GM21737 (cell line): ENCODE measurements at regions not wholly inside any gene's neighbourhood (a gene's known extent, or its start where the extent isn't known, plus 50 kb on each side); places are given as distances from the start of the nearest gene placed in this dataset.
A peak's percentile ranks its signal among the peaks of the same experiment; 100 is the strongest.

Source experiments
- ATAC-seq: cut with Tn5 transposase; IDR thresholded peaks from one replicate; pipeline ENCODE4 v1.9.1; 2021; ENCODE audit warnings: mild to moderate bottlenecking, moderate library complexity; ENCODE audit not compliant: unreplicated experiment

DNA sequence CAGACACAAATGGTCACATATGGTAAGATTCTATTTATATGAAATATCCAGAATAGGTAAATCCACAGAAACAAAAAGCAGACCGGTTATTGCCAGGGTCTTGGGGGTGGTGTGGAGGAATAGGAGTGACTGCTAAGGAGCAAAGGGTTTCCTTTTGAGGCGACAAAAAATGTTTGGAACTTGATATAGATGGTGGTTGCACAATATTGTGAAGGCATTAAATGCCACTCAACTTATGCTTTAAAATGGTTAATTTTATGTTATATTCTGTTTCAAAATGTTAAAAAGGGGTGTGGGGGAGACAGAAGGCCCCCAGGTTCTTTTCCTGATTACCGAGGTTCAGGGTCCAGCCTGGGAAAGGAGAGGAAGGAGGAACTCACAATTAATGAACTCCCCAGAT lies 304.4 kb downstream of the RRAGC start:
- no peak for ATAC-seq

DNA sequence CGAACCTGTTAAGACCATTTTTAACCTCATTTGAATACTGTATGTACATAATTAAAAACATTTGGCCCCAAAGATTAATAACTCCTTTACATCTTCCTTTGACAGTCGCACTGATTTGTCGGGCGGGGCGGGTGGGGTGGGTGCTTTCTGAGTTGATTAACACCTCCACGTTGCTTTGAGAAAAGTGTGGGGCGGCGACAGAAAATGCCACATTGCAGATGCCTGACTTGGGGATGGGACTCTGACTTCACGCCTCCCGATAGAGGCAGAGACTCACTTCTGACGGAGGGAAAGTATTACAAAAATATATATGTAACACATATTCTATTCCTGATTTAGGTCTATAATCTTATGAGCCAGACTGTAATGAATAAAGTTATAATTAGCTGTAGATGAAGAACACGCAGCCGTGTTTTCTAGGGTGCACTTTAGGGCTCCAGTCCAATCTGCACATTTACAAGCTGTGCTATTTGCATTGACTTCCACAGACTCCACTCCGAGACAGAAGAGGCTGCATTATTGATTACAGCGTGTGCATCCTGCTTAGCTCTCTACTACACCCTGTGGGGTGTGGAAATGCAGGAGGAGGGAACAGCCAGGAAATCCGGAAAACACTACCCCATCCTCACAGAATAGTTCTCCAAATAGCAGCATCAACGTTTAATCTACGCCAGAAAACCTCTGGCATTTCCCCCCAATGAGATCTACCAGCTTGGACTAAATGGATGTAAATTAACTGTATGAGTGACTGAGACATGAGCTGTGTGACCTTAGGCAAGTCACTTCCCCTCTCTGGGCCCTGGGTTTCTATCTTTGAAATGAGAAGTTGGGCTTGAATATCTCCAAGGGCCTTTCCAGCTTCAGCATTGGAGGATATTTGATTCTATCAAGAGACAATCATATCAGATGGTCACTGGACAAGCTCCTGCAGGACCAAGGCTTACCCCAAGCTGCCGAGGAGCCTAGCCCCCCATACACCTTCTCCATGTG lies 308.0 kb downstream of the RRAGC start:
- ATAC-seq = no peak

DNA sequence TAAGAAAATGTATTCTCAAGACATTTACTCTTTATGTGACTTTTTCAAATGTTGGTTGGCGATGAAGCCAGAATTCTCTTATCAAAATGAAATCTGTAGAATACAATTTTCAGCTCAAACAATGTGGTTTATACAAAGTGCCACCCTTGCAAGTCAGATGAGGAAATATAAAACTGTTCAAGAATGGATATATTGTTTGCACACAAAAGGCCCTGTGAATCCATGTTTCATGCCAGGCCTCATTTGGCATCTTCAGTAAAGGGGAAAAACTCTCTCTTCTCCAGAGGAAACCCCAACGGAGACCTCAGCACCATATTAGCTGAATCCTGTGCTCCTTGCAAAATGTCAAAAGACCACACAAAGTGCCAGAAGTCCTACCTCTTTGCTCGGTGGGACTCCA lies 310.4 kb downstream of the RRAGC start:
- no peak for ATAC-seq

DNA sequence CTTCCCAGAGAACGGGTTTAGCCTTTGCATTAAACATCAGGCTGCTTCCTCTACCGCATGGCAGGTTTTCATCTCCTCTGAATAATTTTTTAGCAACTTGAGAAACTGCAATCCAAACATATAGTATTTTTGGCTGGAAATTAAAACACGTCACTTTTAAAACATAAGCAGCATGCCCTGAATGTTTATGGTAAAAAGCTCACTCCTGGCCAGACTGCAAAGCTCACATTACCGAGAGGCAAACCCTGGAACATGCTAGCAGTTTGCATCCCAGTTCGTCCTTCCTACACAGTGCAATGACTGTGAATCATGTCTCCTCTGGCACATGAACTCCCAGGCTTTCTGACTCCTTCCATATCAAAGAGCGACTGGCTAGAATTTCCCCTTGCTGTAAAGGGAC lies 312.3 kb downstream of the RRAGC start:
- no peak for ATAC-seq

DNA sequence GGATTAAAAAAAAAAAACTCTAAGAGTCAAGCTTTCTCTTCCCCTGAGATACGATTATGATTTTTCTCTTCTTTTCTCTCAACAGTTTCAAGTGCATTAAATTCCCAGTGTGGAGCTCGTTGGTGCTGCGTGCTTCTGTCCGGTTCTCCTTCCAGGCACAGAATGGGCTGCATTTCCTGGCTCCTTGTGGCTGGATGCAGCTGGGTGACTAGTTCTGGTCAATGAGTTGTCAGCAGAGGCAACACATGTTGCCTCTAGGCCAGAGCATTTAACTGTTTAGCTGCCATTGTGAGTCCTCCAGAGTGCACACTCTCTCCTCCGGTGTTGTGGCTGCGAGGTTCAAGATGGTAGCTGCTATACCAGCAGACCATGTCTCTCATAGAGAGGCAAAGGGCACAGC lies 312.9 kb downstream of the RRAGC start:
- ATAC-seq = no peak

DNA sequence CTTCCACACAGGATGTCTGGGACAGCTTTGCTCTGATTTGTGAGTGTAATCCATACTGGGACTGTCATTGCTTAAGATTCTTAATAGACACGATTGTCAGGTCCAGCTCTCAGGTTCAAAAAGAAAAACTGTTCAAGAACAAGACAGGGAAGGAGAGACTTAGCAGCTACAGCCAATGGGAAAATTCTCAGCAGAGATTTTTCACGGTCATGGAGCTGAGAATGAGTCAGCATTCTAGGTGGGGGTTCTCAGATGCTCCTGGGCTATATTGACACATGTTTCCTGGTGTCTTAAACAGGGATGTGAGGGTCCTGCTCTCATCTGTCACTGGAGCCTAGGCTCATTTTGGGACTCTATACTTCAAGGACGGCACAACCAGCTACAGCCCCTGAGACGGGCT lies 318.3 kb downstream of the RRAGC start:
- no peak for ATAC-seq

DNA sequence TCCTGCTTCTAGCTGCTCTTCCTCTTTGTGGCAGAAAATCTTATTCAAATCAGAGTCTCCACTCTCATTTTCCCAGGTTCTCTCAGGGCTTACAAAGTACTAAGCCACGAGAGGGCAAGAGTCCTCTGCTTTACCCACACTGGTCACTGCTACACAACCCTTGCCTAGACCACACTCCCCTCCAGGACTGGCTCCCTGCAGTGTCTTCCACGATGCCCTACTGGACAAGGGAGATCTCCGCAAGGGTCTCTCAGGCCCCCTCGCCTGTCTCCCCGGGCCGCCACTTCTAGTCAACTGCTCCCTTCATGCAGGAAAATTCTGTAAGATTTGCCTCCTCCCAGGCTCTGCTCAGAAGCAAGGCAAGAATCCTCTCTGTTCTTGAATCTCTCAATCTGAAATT lies 319.6 kb downstream of the RRAGC start:
- ATAC-seq = no peak

DNA sequence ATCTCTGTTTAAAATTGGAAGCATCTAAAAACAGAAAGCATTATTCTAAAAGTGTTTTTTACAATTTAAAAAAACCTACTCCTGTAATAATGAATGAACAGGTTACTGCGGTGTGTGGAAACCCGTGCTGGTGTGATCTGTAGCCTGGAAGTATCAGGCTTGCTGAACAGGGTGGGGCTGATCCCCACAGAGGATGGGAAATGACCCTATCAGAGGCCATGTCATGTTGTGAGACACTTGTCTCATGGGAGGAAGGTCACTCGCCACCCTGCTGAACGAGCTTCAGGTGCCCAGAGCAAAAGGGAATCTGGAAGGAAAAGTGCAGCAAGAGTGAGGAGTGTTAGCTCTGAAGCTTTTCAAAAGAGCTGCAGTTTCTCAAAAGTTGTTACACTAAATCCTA lies 320.7 kb downstream of the RRAGC start:
- no peak for ATAC-seq

DNA sequence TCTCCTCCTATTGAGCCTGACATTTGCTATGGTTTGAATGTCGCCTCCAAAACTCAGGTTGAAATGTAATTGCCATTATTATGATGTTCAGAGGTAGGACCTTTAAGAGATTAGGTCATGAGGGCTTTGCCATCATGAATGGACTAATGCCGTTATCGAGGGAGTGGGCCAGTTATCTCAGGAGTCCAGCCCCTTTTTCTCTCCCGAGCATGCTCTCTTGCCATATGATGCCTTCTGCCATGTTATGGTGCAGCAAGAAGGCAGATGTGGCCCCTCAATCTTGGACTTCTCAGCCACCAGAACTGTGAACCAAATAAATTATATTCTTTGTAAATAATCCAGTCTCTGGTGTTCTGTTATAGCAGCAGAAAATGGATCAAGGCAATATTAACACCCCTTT lies 323.5 kb downstream of the RRAGC start:
- no peak for ATAC-seq

DNA sequence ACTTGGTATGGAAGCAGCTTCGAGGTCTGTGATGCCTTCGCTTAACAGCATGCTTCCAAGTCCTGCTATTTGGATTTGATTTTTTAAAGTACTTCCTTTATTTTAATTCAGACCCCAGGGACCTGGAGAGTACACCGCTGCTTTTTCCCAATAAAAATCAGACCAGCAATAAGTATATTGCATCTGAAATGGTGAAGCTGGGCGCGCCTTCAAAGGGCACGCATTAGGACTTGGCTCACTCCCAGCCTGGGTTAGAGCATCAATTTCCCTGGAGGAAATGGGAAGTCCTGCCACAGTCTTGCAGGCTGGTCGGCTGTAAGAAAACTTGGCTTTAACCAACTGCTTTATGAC lies 325.1 kb downstream of the RRAGC start:
- no peak for ATAC-seq

DNA sequence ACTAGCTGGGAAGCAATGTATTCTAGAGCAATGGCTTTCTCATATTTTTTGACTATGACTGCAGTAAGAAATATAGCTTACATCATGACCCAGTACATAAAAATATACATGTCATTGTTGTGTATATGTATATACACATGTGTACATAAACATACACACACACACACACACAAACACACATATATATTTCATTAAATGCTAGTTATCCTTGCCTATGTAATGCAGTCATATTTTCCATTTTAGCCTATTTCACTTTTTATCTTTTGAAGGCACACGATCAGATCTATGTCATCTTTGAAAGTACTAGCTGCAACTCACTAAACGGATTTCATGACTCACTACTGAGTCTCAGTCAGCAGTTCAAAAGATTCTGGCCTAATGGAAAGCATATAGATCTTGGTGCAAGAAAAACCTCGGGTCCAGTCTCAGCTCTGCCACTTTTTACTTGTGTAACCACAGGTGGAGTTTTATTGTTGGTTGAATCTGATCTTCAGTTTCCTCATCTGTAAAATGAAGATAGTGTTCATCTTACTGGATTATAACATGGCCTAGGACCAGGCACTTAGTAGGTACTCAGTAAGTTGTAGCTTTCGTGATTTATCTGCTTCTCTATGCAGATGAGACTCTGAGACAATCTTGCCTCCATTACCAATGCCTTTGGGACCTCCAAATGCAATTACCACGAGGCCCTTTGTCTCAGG lies 325.6 kb downstream of the RRAGC start:
- ATAC-seq = no peak

DNA sequence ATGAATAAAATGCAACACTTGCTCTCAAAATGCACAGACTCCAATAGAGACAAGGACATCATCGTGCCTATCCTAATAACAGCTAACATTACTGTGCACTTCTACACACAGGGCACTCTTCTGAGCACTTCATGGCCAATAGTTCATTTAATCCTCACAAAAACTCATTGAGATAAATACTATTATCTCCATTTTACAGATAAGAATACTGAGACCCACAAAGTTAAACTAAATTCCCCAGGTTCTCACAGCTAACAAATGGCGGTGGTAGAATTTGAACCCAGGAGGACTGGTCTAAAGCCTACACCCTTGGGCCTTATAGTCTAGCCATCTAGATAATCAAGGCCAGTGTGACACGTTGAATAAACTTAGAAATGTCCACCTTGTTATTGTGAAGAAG lies 328.6 kb downstream of the RRAGC start:
- ATAC-seq = no peak

DNA sequence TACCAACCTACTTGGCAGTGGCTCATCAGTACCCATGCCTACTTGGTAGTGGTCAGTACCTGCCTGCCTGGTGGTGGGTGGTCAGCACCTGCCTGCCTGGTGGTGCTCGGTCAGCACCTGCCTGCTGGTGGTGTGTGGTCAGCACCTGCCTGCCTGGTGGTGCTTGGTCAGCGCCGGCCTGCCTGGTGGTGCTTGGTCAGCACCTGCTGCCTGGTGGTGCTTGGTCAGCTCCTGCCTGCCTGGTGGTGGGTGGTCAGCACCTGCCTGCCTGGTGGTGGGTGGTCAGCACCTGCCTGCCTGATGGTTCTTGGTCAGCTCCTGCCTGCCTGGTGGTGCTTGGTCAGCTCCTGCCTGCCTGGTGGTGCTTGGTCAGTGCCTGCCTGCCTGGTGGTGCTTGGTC lies 329.6 kb downstream of the RRAGC start:
- ATAC-seq = no peak

DNA sequence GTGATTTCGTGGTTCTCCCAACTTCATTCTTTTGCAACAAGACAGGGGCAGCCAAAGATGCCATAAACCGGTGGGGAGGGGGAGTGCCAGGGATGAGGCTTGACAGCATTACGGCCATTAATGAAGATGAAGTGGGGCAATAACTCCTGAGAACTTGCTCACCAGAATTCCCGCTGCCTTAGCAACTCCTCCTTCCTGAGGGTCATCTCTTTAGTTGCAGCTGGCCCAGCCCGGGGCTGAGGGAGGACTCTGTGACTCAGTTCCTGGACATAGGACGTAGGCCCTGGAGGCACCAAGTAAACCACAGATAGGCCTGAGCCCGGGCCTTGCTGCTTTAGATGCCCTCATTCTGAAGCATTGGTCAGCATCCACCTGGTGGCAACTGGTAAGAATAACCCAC lies 330.2 kb downstream of the RRAGC start:
- ATAC-seq = no peak

DNA sequence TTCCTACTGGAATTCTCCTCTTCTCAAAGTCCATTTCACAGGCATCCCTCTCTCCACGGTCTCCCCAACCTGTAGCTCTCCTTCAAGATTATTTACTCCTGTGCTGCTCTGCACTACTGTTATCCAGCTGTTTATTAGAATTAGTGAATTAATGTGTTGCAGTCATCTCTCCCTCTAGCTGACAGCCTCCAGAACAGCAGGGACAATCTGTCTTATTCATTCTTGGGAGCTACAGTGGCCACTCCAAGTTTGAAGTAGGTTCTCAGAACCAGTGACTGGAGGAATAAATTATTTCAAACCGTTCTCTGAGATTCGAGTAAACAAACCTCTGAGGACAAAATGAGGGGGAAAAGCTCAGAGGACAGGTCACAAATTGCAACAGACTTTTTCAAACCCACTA lies 330.9 kb downstream of the RRAGC start:
- no peak for ATAC-seq

DNA sequence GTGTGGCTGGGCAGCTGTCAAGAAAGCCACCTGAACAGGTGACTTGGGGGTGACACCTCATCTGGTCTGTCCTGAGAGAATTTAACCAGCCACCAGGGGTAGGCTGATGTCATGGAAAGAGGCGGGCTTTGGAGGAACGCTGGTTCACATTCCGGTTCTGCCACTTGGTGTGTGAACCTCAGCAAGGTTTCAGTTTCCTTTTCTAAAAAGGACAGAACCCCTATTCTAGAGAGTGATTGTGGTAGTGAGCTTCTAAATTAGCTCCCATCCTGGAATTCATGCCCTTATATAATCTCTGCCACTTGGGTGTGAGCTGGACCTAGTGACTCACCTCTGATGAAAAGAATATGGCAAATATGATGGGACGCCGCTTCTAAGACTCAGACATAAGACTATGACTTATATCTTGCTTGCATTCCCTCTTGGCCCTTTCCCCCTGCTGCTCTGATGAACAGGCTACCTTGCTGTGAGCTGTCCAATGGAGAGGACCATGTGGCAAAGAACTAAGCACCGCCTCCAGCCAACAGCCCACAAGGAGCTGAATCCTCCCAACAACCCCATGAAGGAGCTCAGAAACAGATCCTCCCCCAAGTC lies 332.1 kb downstream of the RRAGC start:
- peak; percentile 84 for ATAC-seq

DNA sequence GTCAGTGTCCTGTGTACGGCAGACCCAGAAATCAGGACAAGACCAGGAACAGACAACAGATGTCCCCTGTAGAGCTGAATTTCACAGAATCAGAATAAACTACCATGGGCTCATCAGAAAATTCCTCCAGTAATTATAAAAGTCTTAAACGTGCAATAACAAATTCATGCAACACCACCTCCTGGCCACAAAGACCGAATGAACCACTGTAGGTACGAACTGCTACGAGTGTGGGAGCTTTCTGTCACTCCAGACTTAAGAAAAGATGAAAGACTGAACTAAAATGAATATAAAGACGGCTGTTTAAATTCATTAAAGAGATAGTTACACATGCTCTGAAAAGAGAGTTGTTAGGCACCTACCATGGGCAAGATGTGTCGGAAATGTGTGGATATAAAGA lies 333.5 kb downstream of the RRAGC start:
- no peak for ATAC-seq

DNA sequence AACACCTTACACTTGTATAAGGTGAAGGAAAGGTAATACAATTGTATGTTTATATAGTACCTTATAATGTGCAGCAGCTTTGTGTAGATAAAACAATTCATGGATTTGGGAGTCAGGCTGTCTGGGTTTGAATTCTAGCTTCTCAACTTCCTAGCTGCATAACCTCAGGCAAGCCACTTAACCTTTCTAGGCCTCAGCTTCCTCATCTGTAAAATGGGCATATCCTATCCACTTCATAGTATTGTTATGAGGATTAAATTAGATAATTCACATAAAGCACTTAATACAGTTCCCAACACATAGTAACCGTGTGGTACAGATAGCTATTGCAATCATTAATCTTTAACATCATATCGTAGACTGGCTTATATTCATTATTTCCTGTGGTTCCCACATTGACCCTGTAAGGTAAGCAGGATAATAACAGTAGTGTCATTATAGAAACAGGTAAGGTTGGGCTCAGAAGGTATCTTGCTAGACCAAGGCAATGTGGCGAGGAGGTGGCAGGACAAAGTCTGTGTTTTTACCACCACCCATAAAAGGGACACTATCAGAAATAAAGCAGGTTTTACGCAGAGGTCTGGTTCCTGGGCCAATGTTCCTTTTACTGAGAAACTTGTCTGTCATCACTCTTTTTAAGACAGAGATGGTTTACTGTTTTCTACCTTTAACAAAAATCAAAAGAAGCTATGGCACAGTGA lies 334.1 kb downstream of the RRAGC start:
- ATAC-seq = no peak

DNA sequence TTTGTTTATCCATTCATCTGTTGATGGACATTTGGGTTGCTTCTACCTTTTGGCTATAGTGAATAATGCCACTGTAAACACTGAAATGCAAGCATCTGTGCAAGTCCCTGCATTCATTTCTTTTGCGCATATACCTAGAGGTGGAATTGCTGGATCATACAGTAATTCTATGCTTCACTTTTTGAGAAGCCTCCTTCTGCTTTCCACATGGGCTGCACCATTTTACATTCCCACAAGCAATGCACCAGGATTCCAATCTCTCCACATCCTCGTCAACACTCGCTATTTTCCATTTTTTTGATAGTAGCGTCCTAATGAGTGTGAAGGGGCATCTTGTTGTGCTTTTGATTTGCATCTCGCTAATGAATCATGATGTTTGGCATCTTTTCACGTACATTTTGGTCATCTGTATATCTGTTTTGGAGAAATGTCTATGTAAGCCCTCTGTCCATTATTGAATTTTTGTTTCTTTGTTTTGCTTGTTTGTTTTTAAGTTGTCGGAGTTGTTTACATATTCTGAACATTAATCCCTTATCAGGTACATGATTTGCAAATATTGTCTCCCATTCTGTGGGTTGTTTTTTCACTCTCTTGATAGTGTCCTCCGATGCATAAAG lies 335.4 kb downstream of the RRAGC start:
- ATAC-seq = no peak

DNA sequence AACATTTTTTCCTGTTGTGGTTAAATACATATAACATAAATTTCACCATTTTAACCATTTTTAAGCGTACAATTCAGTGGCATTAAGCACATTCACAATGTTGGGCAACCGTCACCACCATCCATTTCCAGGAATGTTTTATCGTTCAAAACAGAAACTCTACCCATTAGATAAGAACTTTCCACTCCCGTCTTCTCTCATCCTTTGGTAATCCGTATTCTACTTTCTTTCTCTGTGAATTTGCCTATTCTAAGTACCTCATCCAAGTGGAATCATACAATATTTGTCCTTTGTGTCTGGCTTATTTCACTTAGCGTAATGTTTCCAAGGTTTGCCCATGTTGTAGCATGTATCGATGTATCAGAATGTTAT lies 336.0 kb downstream of the RRAGC start:
- no peak for ATAC-seq
